Prostate gland (tissue), 2 donors: ENCODE measurements at regions not wholly inside any gene's neighbourhood (a gene's known extent, or its start where the extent isn't known, plus 50 kb on each side); places are given as distances from the start of the nearest gene placed in this dataset.

Experiments used
- DNase-seq: peaks from one replicate; pipeline ENCODE4 v3.0.0-alpha.2; 2019; ENCODE audit warnings: low spot score
- H3K27ac ChIP-seq, 2 donors: fragments of 200-600 bp; sonication (generic); 2 replicates each; pipeline ENCODE4 v1.5.1; 2017 to 2019
- H3K27me3 ChIP-seq: fragments of 200-600 bp; sonication (generic); replicated peaks from 2 replicates; pipeline ENCODE4 v1.5.1; 2019; ENCODE audit not compliant: insufficient read depth
- H3K36me3 ChIP-seq, 2 donors: fragments of 200-600 bp; sonication (generic); 1 replicate in 1 of 2; 2 replicates in 1 of 2; pipeline versions ENCODE4 v1.5.1 to v1.8.1; 2017 to 2019
- H3K4me1 ChIP-seq: fragments of 200-600 bp; sonication (generic); replicated peaks from 2 replicates; pipeline ENCODE4 v1.5.1; 2019
- H3K4me3 ChIP-seq, 2 donors: fragments of 200-600 bp; sonication (generic); 2 replicates each; pipeline ENCODE4 v1.5.1; 2017 to 2019
- H3K9me3 ChIP-seq: fragments of 200-600 bp; sonication (generic); 2 replicates; pipeline ENCODE4 v1.5.1; 2017
- CTCF ChIP-seq, 4 experiments: fragments of 200-600 bp in 2 of 4; fragments of 450-650 bp in 2 of 4; sonication (generic) in 2 of 4; IDR thresholded peaks; 1 replicate in 3 of 4; 2 replicates in 1 of 4; pipeline ENCODE4 v1.5.1; 2016 to 2019; ENCODE audit warnings: antibody characterized with exemption in 4 of 4, mild to moderate bottlenecking in 2 of 4, moderate library complexity in 2 of 4
- POLR2A ChIP-seq: fragments of 450-650 bp; IDR thresholded peaks from one replicate; pipeline ENCODE4 v1.6.1; 2016; ENCODE audit warnings: antibody characterized with exemption, mild to moderate bottlenecking
- POLR2AphosphoS5 ChIP-seq: sonication (generic); formaldehyde crosslinking; IDR thresholded peaks from one replicate; pipeline ENCODE4 v1.6.1; 2017; ENCODE audit warnings: antibody characterized with exemption
- WGBS: methylation state at CpG from one replicate; pipeline ENCODE4 v1.1.5; 2018; 5-methylcytosine and 5-hydroxymethylcytosine counted together
- intact Hi-C: fragments of 100-400 bp; cut with DNase I; formaldehyde crosslinking; loops from one replicate; pipeline ENCODE4 v1.14.2; 2022

- Histone ChIP-seq H3K4me1 (no peaks in the 10 kb centered on the region), H3K36me3 (no peaks in the 10 kb centered on the region), H3K9me3 (no peaks in the 10 kb centered on the region), H3K27ac (no peak overlapping the region), H3K4me3 (no peak overlapping the region), H3K27me3 (no peaks in the 10 kb centered on the region)
- no peak for DNase-seq
- TF ChIP-seq CTCF (IDR thresholded peaks at IDR 0.05), result no peak
- intact Hi-C loops, result no loop called here
- WGBS, result 47% methylated on average over 1 of the region's 1 CpG
These were observed 1131.2 kb downstream of the FAM181B start for GRCh38 chr11:81602508-81602907.

GRCh38 chr11:81596704-81597103, 1137.0 kb downstream of the FAM181B start:
- TF ChIP-seq CTCF (IDR thresholded peaks at IDR 0.05) (no peak), POLR2AphosphoS5 (no peak), POLR2A (no peak)
- no peaks in the 10 kb centered on the region for H3K9me3 ChIP-seq
- no peaks in the 10 kb centered on the region for H3K27me3 ChIP-seq
- no peak for DNase-seq
- no peaks in the 10 kb centered on the region for H3K36me3 ChIP-seq
- no peak overlapping the region for H3K4me3 ChIP-seq
- H3K27ac ChIP-seq, result no peak overlapping the region
- intact Hi-C loops, result no loop called here
- H3K4me1 ChIP-seq, result no peaks in the 10 kb centered on the region
- 84% methylated on average over 2 of the region's 2 CpGs for WGBS

GRCh38 chr11:81585390-81585933, 1148.2 kb downstream of the FAM181B start:
- Histone ChIP-seq H3K27ac (no peak overlapping the region), H3K36me3 (no peaks in the 10 kb centered on the region), H3K9me3 (no peaks in the 10 kb centered on the region), H3K27me3 (no peaks in the 10 kb centered on the region), H3K4me3 (no peak overlapping the region), H3K4me1 (no peaks in the 10 kb centered on the region)
- intact Hi-C loops, result no loop called here
- DNase-seq, result no peak
- 78% methylated on average over 2 of the region's 2 CpGs for WGBS
- TF ChIP-seq CTCF (IDR thresholded peaks at IDR 0.05) (no peak), POLR2AphosphoS5 (no peak), POLR2A (no peak)

- Histone ChIP-seq H3K27me3 (no peaks in the 10 kb centered on the region), H3K36me3 (no peaks in the 10 kb centered on the region), H3K4me1 (no peaks in the 10 kb centered on the region), H3K4me3 (no peak overlapping the region), H3K9me3 (no peaks in the 10 kb centered on the region), H3K27ac (no peak overlapping the region)
- intact Hi-C loops, result no loop called here
- WGBS, result 25% methylated on average over 2 of the region's 2 CpGs
- TF ChIP-seq POLR2AphosphoS5, result no peak
- no peak for TF ChIP-seq POLR2A
- no peak for DNase-seq
These were observed 1154.3 kb downstream of the FAM181B start for GRCh38 chr11:81579339-81579738.

GRCh38 chr11:81578571-81578970, 1155.1 kb downstream of the FAM181B start:
- Histone ChIP-seq H3K36me3 (no peaks in the 10 kb centered on the region), H3K27ac (no peak overlapping the region), H3K27me3 (no peaks in the 10 kb centered on the region), H3K4me1 (no peaks in the 10 kb centered on the region), H3K9me3 (no peaks in the 10 kb centered on the region), H3K4me3 (no peak overlapping the region)
- no peak for DNase-seq
- TF ChIP-seq POLR2A (no peak), CTCF (IDR thresholded peaks at IDR 0.05) (no peak), POLR2AphosphoS5 (no peak)
- WGBS, result 57% methylated on average over 4 of the region's 4 CpGs
- intact Hi-C loops, result no loop called here
